Endothelial cell of umbilical vein (primary cell): ENCODE measurements at regions not wholly inside any gene's neighbourhood (a gene's known extent, or its start where the extent isn't known, plus 50 kb on each side); places are given as distances from the start of the nearest gene placed in this dataset.

Source experiments
- BruUV-seq: library from RNA; stranded (reverse); fragments of 400-500 nt; replicated peaks from 2 replicates; lab custom pipeline; 2021; lab: Mats Ljungman, UMichigan
- CTCF ChIA-PET: fragments of 300-600, 350-600 bp; sonication (Branson Sonifier 250); formaldehyde crosslinking; loops from one replicate; lab custom pipeline; 2021; ENCODE audit warnings: antibody characterized with exemption, inconsistent platforms; lab: Charles Lee
- POLR2A ChIA-PET: fragments of 300-600, 350-600 bp; sonication (Branson Sonifier 250); formaldehyde crosslinking; loops from one replicate; lab custom pipeline; 2021; ENCODE audit warnings: antibody characterized with exemption, inconsistent platforms; lab: Charles Lee
- DNase-seq: peaks from one replicate; pipeline ENCODE4 v3.0.0-alpha.2; 2011; ENCODE audit warnings: low read depth, low spot score
- FAIRE-seq: peaks from 2 replicates; lab custom pipeline; 2011; peaks lifted over from hg19 to GRCh38; lab: Jason Lieb, UNC
- H2AFZ ChIP-seq: 2 replicates; pipeline ENCODE4 v1.6.0; 2012; ENCODE audit warnings: low read depth, low read length, control low read depth, inconsistent platforms
- H3K27ac ChIP-seq: 2 replicates; pipeline ENCODE4 v1.5.1; 2011; ENCODE audit warnings: low read depth, mild to moderate bottlenecking, control low read depth, low read length, moderate library complexity; ENCODE audit not compliant: insufficient read depth
- H3K27me3 ChIP-seq, 2 experiments: 2 replicates each; pipeline versions ENCODE4 v1.6.0 to v1.6.1; 2011; ENCODE audit warnings: low read length in 2 of 2, mixed read lengths in 1 of 2; ENCODE audit not compliant: control insufficient read depth in 2 of 2, insufficient read depth in 2 of 2
- H3K36me3 ChIP-seq, 2 experiments: 2 replicates in 1 of 2; 3 replicates in 1 of 2; pipeline ENCODE4 v1.5.1; 2011; ENCODE audit warnings: low read length in 2 of 2, mild to moderate bottlenecking in 1 of 2, moderate library complexity in 1 of 2; ENCODE audit not compliant: control insufficient read depth in 2 of 2, insufficient read depth in 2 of 2; ENCODE audit errors: extremely low read depth in 1 of 2
- H3K4me1 ChIP-seq: 3 replicates; pipeline ENCODE4 v1.5.1; 2011; ENCODE audit warnings: mild to moderate bottlenecking, low read length; ENCODE audit not compliant: control insufficient read depth, insufficient read depth; ENCODE audit errors: extremely low read depth
- H3K4me2 ChIP-seq: 2 replicates; pipeline ENCODE4 v1.6.1; 2011; ENCODE audit warnings: low read length, control low read depth, mixed read lengths; ENCODE audit not compliant: insufficient read depth
- H3K4me3 ChIP-seq, 3 experiments: fragments of 200-600 bp in 1 of 3; sonication (generic), shearing (Covaris generic) in 1 of 3; replicated peaks in 1 of 3; 2 replicates each; pipeline ENCODE4 v1.5.1; 2011 to 2016; ENCODE audit warnings: control low read depth in 3 of 3, low read length in 3 of 3, mild to moderate bottlenecking in 2 of 3, inconsistent platforms in 1 of 3, low read depth in 1 of 3, moderate library complexity in 1 of 3; ENCODE audit not compliant: insufficient read depth in 1 of 3
- H3K79me2 ChIP-seq: 2 replicates; pipeline ENCODE4 v1.6.0; 2012; ENCODE audit warnings: low read length, inconsistent platforms; ENCODE audit not compliant: control insufficient read depth, insufficient read depth
- H3K9ac ChIP-seq: replicated peaks from 2 replicates; pipeline ENCODE3; 2011; ENCODE audit warnings: low read length, control low read depth; ENCODE audit not compliant: insufficient read depth; ENCODE audit errors: extremely low read depth
- H3K9me1 ChIP-seq: replicated peaks from 3 replicates; pipeline ENCODE4 v1.6.0; 2011; ENCODE audit warnings: mild to moderate bottlenecking, low read length; ENCODE audit not compliant: control insufficient read depth, insufficient read depth; ENCODE audit errors: extremely low read depth
- H3K9me3 ChIP-seq: replicated peaks from 2 replicates; pipeline ENCODE4 v1.5.1; 2012; ENCODE audit warnings: low read length, inconsistent platforms; ENCODE audit not compliant: control insufficient read depth, insufficient read depth
- H4K20me1 ChIP-seq: replicated peaks from 2 replicates; pipeline ENCODE3; 2011; ENCODE audit warnings: mild to moderate bottlenecking, low read length; ENCODE audit not compliant: control insufficient read depth, insufficient read depth; ENCODE audit errors: extremely low read depth
- EZH2 ChIP-seq: IDR thresholded peaks from 2 replicates; pipeline ENCODE4 v1.6.1; 2012; ENCODE audit warnings: borderline replicate concordance, low read depth, mild to moderate bottlenecking, moderate library complexity, low read length, inconsistent platforms; ENCODE audit not compliant: severe bottlenecking
- FOS ChIP-seq: IDR thresholded peaks from 2 replicates; pipeline ENCODE4 v1.6.1; 2011; ENCODE audit warnings: mild to moderate bottlenecking, low read length, moderate library complexity, borderline replicate concordance; ENCODE audit not compliant: insufficient read depth
- GATA2 ChIP-seq: IDR thresholded peaks from 2 replicates; pipeline ENCODE4 v1.7.0; 2011; ENCODE audit warnings: low read depth, mild to moderate bottlenecking, moderate library complexity, mixed read lengths, low read length; ENCODE audit not compliant: insufficient read length, insufficient read depth
- JUN ChIP-seq: IDR thresholded peaks from 2 replicates; pipeline ENCODE4 v1.6.1; 2011; ENCODE audit warnings: borderline replicate concordance, low read depth; ENCODE audit not compliant: insufficient read length, insufficient read depth
- MAX ChIP-seq: IDR thresholded peaks from 2 replicates; pipeline ENCODE4 v1.6.1; 2011; ENCODE audit not compliant: insufficient read depth, insufficient read length
- MYC ChIP-seq: IDR thresholded peaks from one replicate; pipeline ENCODE4 v1.6.1; 2011; ENCODE audit warnings: mild to moderate bottlenecking, low read depth, low read length
- POLR2A ChIP-seq: IDR thresholded peaks from 2 replicates; pipeline ENCODE4 v1.6.1; 2012; ENCODE audit warnings: low read depth, mild to moderate bottlenecking, control low read depth, low read length
- POLR2AphosphoS5 ChIP-seq: IDR thresholded peaks from 2 replicates; pipeline ENCODE4 v1.6.1; 2012; ENCODE audit warnings: low read depth, mild to moderate bottlenecking, control low read depth, low read length, moderate library complexity; ENCODE audit not compliant: insufficient read depth
- dilution Hi-C: fragments of 300-500 bp; cut with MboI; formaldehyde crosslinking; loops from one replicate; pipeline ENCODE4 v1.15.0; 2019; ENCODE audit warnings: low sequenced_read_pairs; ENCODE audit not compliant: extremely low pct_ligation_motif_present
- intact Hi-C: fragments of 100-400 bp; cut with micrococcal nuclease; formaldehyde crosslinking; loops from one replicate; pipeline ENCODE4 v1.10.0; 2022
- TF ChIP-seq, protein P1 (sequence below), 2 donors: IDR thresholded peaks; 1 replicate in 1 of 2; 2 replicates in 1 of 2; pipeline ENCODE4 v1.5.1; 2011; ENCODE audit warnings: low read length in 2 of 2, mild to moderate bottlenecking in 2 of 2, moderate library complexity in 2 of 2, control low read depth in 1 of 2, inconsistent platforms in 1 of 2, low read depth in 1 of 2; ENCODE audit not compliant: insufficient read depth in 1 of 2; ENCODE audit errors: extremely low read depth in 1 of 2

DNA sequence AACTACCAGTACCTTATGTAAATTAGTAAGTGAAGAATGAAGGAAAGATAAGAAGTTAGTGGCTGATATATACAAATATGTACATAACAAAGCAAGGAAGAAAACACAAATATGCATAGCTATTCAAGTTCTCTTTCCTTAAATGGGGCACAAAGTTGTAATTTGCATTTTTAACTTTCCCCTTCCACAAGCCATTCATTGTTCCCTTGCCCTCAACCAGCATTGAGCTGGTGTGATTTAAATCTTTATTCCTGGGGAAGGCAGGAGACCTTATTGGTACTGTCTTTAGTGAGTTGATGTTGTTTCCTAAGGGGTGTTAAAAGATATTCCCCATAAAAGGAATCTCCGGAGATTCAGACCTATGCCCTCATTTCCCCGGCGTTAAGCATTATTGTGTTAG is 735.3 kb downstream of the PCDH18 start:
- no peak for TF ChIP-seq JUN
- no peak for TF ChIP-seq POLR2A
- TF ChIP-seq, protein P1, sequence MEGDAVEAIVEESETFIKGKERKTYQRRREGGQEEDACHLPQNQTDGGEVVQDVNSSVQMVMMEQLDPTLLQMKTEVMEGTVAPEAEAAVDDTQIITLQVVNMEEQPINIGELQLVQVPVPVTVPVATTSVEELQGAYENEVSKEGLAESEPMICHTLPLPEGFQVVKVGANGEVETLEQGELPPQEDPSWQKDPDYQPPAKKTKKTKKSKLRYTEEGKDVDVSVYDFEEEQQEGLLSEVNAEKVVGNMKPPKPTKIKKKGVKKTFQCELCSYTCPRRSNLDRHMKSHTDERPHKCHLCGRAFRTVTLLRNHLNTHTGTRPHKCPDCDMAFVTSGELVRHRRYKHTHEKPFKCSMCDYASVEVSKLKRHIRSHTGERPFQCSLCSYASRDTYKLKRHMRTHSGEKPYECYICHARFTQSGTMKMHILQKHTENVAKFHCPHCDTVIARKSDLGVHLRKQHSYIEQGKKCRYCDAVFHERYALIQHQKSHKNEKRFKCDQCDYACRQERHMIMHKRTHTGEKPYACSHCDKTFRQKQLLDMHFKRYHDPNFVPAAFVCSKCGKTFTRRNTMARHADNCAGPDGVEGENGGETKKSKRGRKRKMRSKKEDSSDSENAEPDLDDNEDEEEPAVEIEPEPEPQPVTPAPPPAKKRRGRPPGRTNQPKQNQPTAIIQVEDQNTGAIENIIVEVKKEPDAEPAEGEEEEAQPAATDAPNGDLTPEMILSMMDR (IDR thresholded peaks at IDR 0.05; ENCODE audit: extremely low read depth in 1 of 2, insufficient read depth in 1 of 2, low read depth in 1 of 2, low read length in 2 of 2) = no peak
- no peak for TF ChIP-seq MYC
- TF ChIP-seq POLR2AphosphoS5 = no peak
- no peak for TF ChIP-seq GATA2
- TF ChIP-seq EZH2 = no peak
- TF ChIP-seq MAX = no peak
- TF ChIP-seq FOS = no peak
- ChIA-PET POLR2A (no interaction called here), CTCF (no interaction called here)
- peak; percentile 61 for DNase-seq
- no peaks in the 10 kb centered on the region for H3K9me3 ChIP-seq
- FAIRE-seq = no peak
- H3K27me3 ChIP-seq = no peaks in the 10 kb centered on the region
- H3K9me1 ChIP-seq = no peaks in the 10 kb centered on the region
- no peaks in the 10 kb centered on the region for H3K36me3 ChIP-seq
- no peak overlapping the region for H3K27ac ChIP-seq
- no peak overlapping the region for H3K9ac ChIP-seq
- dilution Hi-C loops = no loop called here
- H4K20me1 ChIP-seq = no peaks in the 10 kb centered on the region
- H3K79me2 ChIP-seq = no peaks in the 10 kb centered on the region
- H3K4me1 ChIP-seq = no peaks in the 10 kb centered on the region
- H2AFZ ChIP-seq = peak overlapping the region; percentile 46
- H3K4me3 ChIP-seq = no peak overlapping the region
- H3K4me2 ChIP-seq = no peak overlapping the region
- intact Hi-C loops = no loop called here
- BruUV-seq = no TSS peak
